Panc1 (cell line): ENCODE measurements at regions not wholly inside any gene's neighbourhood (a gene's known extent, or its start where the extent isn't known, plus 50 kb on each side); places are given as distances from the start of the nearest gene placed in this dataset.

Experiments
- ATAC-seq: fragments of 200-7000 bp; cut with Tn5 transposase; 2 replicates; pipeline ENCODE4 v1.9.1; 2020; ENCODE audit warnings: mild to moderate bottlenecking, moderate library complexity
- BruUV-seq: library from RNA; stranded (reverse); fragments of 400-500 nt; replicated peaks from 2 replicates; lab custom pipeline; 2021; lab: Mats Ljungman, UMichigan
- CTCF ChIA-PET: fragments of 300-600 bp; sonication (Branson Sonifier 250); formaldehyde crosslinking; loops from one replicate; lab custom pipeline; 2022; ENCODE audit warnings: antibody characterized with exemption; lab: Charles Lee
- POLR2A ChIA-PET: fragments of 300-600 bp; sonication (Branson Sonifier 250); formaldehyde crosslinking; loops from one replicate; lab custom pipeline; 2022; ENCODE audit warnings: antibody characterized with exemption; lab: Charles Lee
- DNase-seq: peaks from one replicate; pipeline ENCODE4 v3.0.0-alpha.2; 2010; ENCODE audit warnings: low read depth, low spot score
- H3K27ac ChIP-seq: 2 replicates; pipeline ENCODE4 v1.5.1; 2011; ENCODE audit warnings: mild to moderate bottlenecking, low read length, inconsistent platforms
- H3K27me3 ChIP-seq: fragments of 200-500 bp; sonication (Bioruptor generic); 2 replicates; pipeline ENCODE4 v1.6.0; 2014; ENCODE audit warnings: low read length, inconsistent platforms; ENCODE audit not compliant: control insufficient read depth, insufficient read depth
- H3K36me3 ChIP-seq: fragments of 200-500 bp; sonication (Bioruptor generic); 2 replicates; pipeline ENCODE4 v1.5.1; 2014; ENCODE audit warnings: inconsistent platforms, mild to moderate bottlenecking, low read length, moderate library complexity; ENCODE audit not compliant: control insufficient read depth, insufficient read depth
- H3K4me1 ChIP-seq: 2 replicates; pipeline ENCODE4 v1.5.1; 2011; ENCODE audit warnings: inconsistent platforms, mild to moderate bottlenecking, low read length, moderate library complexity; ENCODE audit not compliant: control insufficient read depth, insufficient read depth
- H3K4me3 ChIP-seq, 2 experiments: 2 replicates each; pipeline ENCODE4 v1.5.1; 2011 to 2012; ENCODE audit warnings: low read depth in 2 of 2, low read length in 2 of 2, mild to moderate bottlenecking in 2 of 2, inconsistent platforms in 1 of 2, moderate library complexity in 1 of 2
- H3K9me3 ChIP-seq: fragments of 200-500 bp; sonication (Bioruptor generic); 2 replicates; pipeline ENCODE4 v1.5.1; 2014; ENCODE audit warnings: low read depth, mild to moderate bottlenecking, inconsistent platforms, low read length, moderate library complexity; ENCODE audit not compliant: control insufficient read depth, insufficient read depth
- CTCF ChIP-seq: fragments of 450-650 bp; IDR thresholded peaks from 2 replicates; pipeline ENCODE4 v1.5.1; 2017; ENCODE audit warnings: mild to moderate bottlenecking
- POLR2AphosphoS5 ChIP-seq: IDR thresholded peaks from 2 replicates; pipeline ENCODE4 v1.6.1; 2012; ENCODE audit warnings: mild to moderate bottlenecking, low read depth, low read length, moderate library complexity
- REST ChIP-seq, 2 experiments: IDR thresholded peaks; 2 replicates each; pipeline ENCODE4 v1.6.1; 2011 to 2012; ENCODE audit warnings: low read depth in 2 of 2, control low read depth in 1 of 2, low read length in 1 of 2, mild to moderate bottlenecking in 1 of 2, moderate library complexity in 1 of 2; ENCODE audit not compliant: insufficient read depth in 1 of 2
- SIN3A ChIP-seq: IDR thresholded peaks from 2 replicates; pipeline ENCODE4 v1.6.1; 2012; ENCODE audit warnings: low read depth, mild to moderate bottlenecking, low read length, moderate library complexity, borderline replicate concordance; ENCODE audit not compliant: insufficient read depth
- TCF7L2 ChIP-seq: IDR thresholded peaks from 2 replicates; pipeline ENCODE4 v1.6.1; 2011; ENCODE audit warnings: mild to moderate bottlenecking, low read depth, low read length, inconsistent platforms
- in situ Hi-C: cut with HindIII; loops from 2 replicates; pipeline ENCODE4 v1.10.0; 2016; ENCODE audit warnings: low sequenced_read_pairs, low pct_unique_long_range_greater_than_20kb
- intact Hi-C: fragments of 100-400 bp; cut with micrococcal nuclease; formaldehyde crosslinking; loops from one replicate; pipeline ENCODE4 v1.10.0; 2022; ENCODE audit not compliant: unreplicated experiment

GRCh38 chr3:191120447-191121298, 78.4 kb upstream of the OSTN start:
- no peak for DNase-seq
- in situ Hi-C loops (no loop called here), intact Hi-C loops (no loop called here)
- no peaks in the 10 kb centered on the region for H3K4me1 ChIP-seq
- TF ChIP-seq POLR2AphosphoS5 (no peak), REST (IDR thresholded peaks at IDR 0.05; ENCODE audit: insufficient read depth in 1 of 2, low read depth in 2 of 2, low read length in 1 of 2) (no peak), SIN3A (no peak), TCF7L2 (no peak), CTCF (no peak)
- CTCF ChIA-PET: no interaction called here
- ATAC-seq: no peak
- H3K27me3 ChIP-seq: no peaks in the 10 kb centered on the region
- no peak overlapping the region for H3K4me3 ChIP-seq
- H3K27ac ChIP-seq: no peak overlapping the region
- no TSS peak for BruUV-seq
- H3K9me3 ChIP-seq: no peaks in the 10 kb centered on the region
- H3K36me3 ChIP-seq: no peaks in the 10 kb centered on the region
- POLR2A ChIA-PET: no interaction called here

- no TSS peak for BruUV-seq
- Histone ChIP-seq H3K27ac (no peak overlapping the region), H3K27me3 (no peaks in the 10 kb centered on the region), H3K36me3 (no peaks in the 10 kb centered on the region), H3K9me3 (no peaks in the 10 kb centered on the region), H3K4me1 (no peaks in the 10 kb centered on the region), H3K4me3 (no peak overlapping the region)
- in situ Hi-C loops: no loop called here
- intact Hi-C loops: no loop called here
- TF ChIP-seq SIN3A (no peak), CTCF (no peak), POLR2AphosphoS5 (no peak), REST (IDR thresholded peaks at IDR 0.05; ENCODE audit: insufficient read depth in 1 of 2, low read depth in 2 of 2, low read length in 1 of 2) (no peak), TCF7L2 (no peak)
- CTCF ChIA-PET: no interaction called here
- POLR2A ChIA-PET: no interaction called here
- no peak for DNase-seq
- ATAC-seq: no peak
Measured at GRCh38 chr3:191119415-191120295, 79.4 kb upstream of the OSTN start.
